Endothelial cell of umbilical vein (primary cell): ENCODE measurements at regions not wholly inside any gene's neighbourhood (a gene's known extent, or its start where the extent isn't known, plus 50 kb on each side); places are given as distances from the start of the nearest gene placed in this dataset.
"Not testable (repeated sequence)": the region's sequence is repeated elsewhere in the genome, so short reads cannot be mapped to it uniquely, and the experiment has no call there.

Source experiments
- BruUV-seq: library from RNA; stranded (reverse); fragments of 400-500 nt; replicated peaks from 2 replicates; lab custom pipeline; 2021; lab: Mats Ljungman, UMichigan
- CTCF ChIA-PET: fragments of 300-600, 350-600 bp; sonication (Branson Sonifier 250); formaldehyde crosslinking; loops from one replicate; lab custom pipeline; 2021; ENCODE audit warnings: antibody characterized with exemption, inconsistent platforms; lab: Charles Lee
- POLR2A ChIA-PET: fragments of 300-600, 350-600 bp; sonication (Branson Sonifier 250); formaldehyde crosslinking; loops from one replicate; lab custom pipeline; 2021; ENCODE audit warnings: antibody characterized with exemption, inconsistent platforms; lab: Charles Lee
- DNase-seq: peaks from one replicate; pipeline ENCODE4 v3.0.0-alpha.2; 2011; ENCODE audit warnings: low read depth, low spot score
- FAIRE-seq: peaks from 2 replicates; lab custom pipeline; 2011; peaks lifted over from hg19 to GRCh38; lab: Jason Lieb, UNC
- H2AFZ ChIP-seq: 2 replicates; pipeline ENCODE4 v1.6.0; 2012; ENCODE audit warnings: low read depth, low read length, control low read depth, inconsistent platforms
- H3K27ac ChIP-seq: 2 replicates; pipeline ENCODE4 v1.5.1; 2011; ENCODE audit warnings: low read depth, mild to moderate bottlenecking, control low read depth, low read length, moderate library complexity; ENCODE audit not compliant: insufficient read depth
- H3K27me3 ChIP-seq, 2 experiments: 2 replicates each; pipeline versions ENCODE4 v1.6.0 to v1.6.1; 2011; ENCODE audit warnings: low read length in 2 of 2, mixed read lengths in 1 of 2; ENCODE audit not compliant: control insufficient read depth in 2 of 2, insufficient read depth in 2 of 2
- H3K36me3 ChIP-seq, 2 experiments: 2 replicates in 1 of 2; 3 replicates in 1 of 2; pipeline ENCODE4 v1.5.1; 2011; ENCODE audit warnings: low read length in 2 of 2, mild to moderate bottlenecking in 1 of 2, moderate library complexity in 1 of 2; ENCODE audit not compliant: control insufficient read depth in 2 of 2, insufficient read depth in 2 of 2; ENCODE audit errors: extremely low read depth in 1 of 2
- H3K4me1 ChIP-seq: 3 replicates; pipeline ENCODE4 v1.5.1; 2011; ENCODE audit warnings: mild to moderate bottlenecking, low read length; ENCODE audit not compliant: control insufficient read depth, insufficient read depth; ENCODE audit errors: extremely low read depth
- H3K4me2 ChIP-seq: 2 replicates; pipeline ENCODE4 v1.6.1; 2011; ENCODE audit warnings: low read length, control low read depth, mixed read lengths; ENCODE audit not compliant: insufficient read depth
- H3K4me3 ChIP-seq, 3 experiments: fragments of 200-600 bp in 1 of 3; sonication (generic), shearing (Covaris generic) in 1 of 3; replicated peaks in 1 of 3; 2 replicates each; pipeline ENCODE4 v1.5.1; 2011 to 2016; ENCODE audit warnings: control low read depth in 3 of 3, low read length in 3 of 3, mild to moderate bottlenecking in 2 of 3, inconsistent platforms in 1 of 3, low read depth in 1 of 3, moderate library complexity in 1 of 3; ENCODE audit not compliant: insufficient read depth in 1 of 3
- H3K79me2 ChIP-seq: 2 replicates; pipeline ENCODE4 v1.6.0; 2012; ENCODE audit warnings: low read length, inconsistent platforms; ENCODE audit not compliant: control insufficient read depth, insufficient read depth
- H3K9ac ChIP-seq: replicated peaks from 2 replicates; pipeline ENCODE3; 2011; ENCODE audit warnings: low read length, control low read depth; ENCODE audit not compliant: insufficient read depth; ENCODE audit errors: extremely low read depth
- H3K9me1 ChIP-seq: replicated peaks from 3 replicates; pipeline ENCODE4 v1.6.0; 2011; ENCODE audit warnings: mild to moderate bottlenecking, low read length; ENCODE audit not compliant: control insufficient read depth, insufficient read depth; ENCODE audit errors: extremely low read depth
- H3K9me3 ChIP-seq: replicated peaks from 2 replicates; pipeline ENCODE4 v1.5.1; 2012; ENCODE audit warnings: low read length, inconsistent platforms; ENCODE audit not compliant: control insufficient read depth, insufficient read depth
- H4K20me1 ChIP-seq: replicated peaks from 2 replicates; pipeline ENCODE3; 2011; ENCODE audit warnings: mild to moderate bottlenecking, low read length; ENCODE audit not compliant: control insufficient read depth, insufficient read depth; ENCODE audit errors: extremely low read depth
- EZH2 ChIP-seq: IDR thresholded peaks from 2 replicates; pipeline ENCODE4 v1.6.1; 2012; ENCODE audit warnings: borderline replicate concordance, low read depth, mild to moderate bottlenecking, moderate library complexity, low read length, inconsistent platforms; ENCODE audit not compliant: severe bottlenecking
- FOS ChIP-seq: IDR thresholded peaks from 2 replicates; pipeline ENCODE4 v1.6.1; 2011; ENCODE audit warnings: mild to moderate bottlenecking, low read length, moderate library complexity, borderline replicate concordance; ENCODE audit not compliant: insufficient read depth
- GATA2 ChIP-seq: IDR thresholded peaks from 2 replicates; pipeline ENCODE4 v1.7.0; 2011; ENCODE audit warnings: low read depth, mild to moderate bottlenecking, moderate library complexity, mixed read lengths, low read length; ENCODE audit not compliant: insufficient read length, insufficient read depth
- JUN ChIP-seq: IDR thresholded peaks from 2 replicates; pipeline ENCODE4 v1.6.1; 2011; ENCODE audit warnings: borderline replicate concordance, low read depth; ENCODE audit not compliant: insufficient read length, insufficient read depth
- MYC ChIP-seq: IDR thresholded peaks from one replicate; pipeline ENCODE4 v1.6.1; 2011; ENCODE audit warnings: mild to moderate bottlenecking, low read depth, low read length
- POLR2A ChIP-seq: IDR thresholded peaks from 2 replicates; pipeline ENCODE4 v1.6.1; 2012; ENCODE audit warnings: low read depth, mild to moderate bottlenecking, control low read depth, low read length
- POLR2AphosphoS5 ChIP-seq: IDR thresholded peaks from 2 replicates; pipeline ENCODE4 v1.6.1; 2012; ENCODE audit warnings: low read depth, mild to moderate bottlenecking, control low read depth, low read length, moderate library complexity; ENCODE audit not compliant: insufficient read depth
- dilution Hi-C: fragments of 300-500 bp; cut with MboI; formaldehyde crosslinking; loops from one replicate; pipeline ENCODE4 v1.15.0; 2019; ENCODE audit warnings: low sequenced_read_pairs; ENCODE audit not compliant: extremely low pct_ligation_motif_present
- intact Hi-C: fragments of 100-400 bp; cut with micrococcal nuclease; formaldehyde crosslinking; loops from one replicate; pipeline ENCODE4 v1.10.0; 2022
- TF ChIP-seq, protein P1 (sequence below), 2 donors: IDR thresholded peaks; 1 replicate in 1 of 2; 2 replicates in 1 of 2; pipeline ENCODE4 v1.5.1; 2011; ENCODE audit warnings: low read length in 2 of 2, mild to moderate bottlenecking in 2 of 2, moderate library complexity in 2 of 2, control low read depth in 1 of 2, inconsistent platforms in 1 of 2, low read depth in 1 of 2; ENCODE audit not compliant: insufficient read depth in 1 of 2; ENCODE audit errors: extremely low read depth in 1 of 2
- TF ChIP-seq, protein P2 (sequence below): IDR thresholded peaks from 2 replicates; pipeline ENCODE4 v1.6.1; 2011; ENCODE audit not compliant: insufficient read depth, insufficient read length

DNA sequence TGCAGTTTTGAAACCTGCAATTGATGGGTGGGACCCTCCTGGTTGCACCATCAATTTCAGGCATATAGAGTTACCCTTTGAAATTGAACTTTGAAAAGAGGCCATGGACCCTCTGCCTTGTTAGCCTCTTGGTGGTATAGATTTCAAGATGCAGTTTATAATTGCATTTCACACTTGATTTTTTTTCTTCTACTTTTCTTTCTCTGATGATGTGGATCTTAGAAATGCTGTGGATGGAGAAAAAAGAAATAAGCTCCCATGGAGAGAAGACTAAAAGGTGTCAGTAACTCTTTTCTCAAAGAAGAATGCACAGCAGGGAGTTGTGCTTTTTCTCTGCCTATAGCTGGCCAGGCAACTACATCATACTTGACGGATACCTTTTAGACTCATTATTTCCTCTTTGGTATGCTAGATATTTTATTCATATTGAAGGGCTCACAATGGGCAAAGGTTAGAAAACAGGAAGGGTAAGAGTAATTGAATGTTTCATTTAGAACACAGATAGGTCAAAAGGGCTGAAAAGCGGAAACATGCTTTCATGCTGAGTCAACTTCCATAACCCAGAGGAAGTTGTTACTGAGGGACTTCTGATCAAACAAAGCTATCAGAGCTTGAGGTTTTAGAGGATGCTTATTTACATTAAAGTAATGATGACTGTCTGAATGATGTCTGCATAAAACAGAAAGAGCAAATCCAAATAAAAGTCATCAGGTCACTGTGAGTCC lies 773.2 kb upstream of the LRRN3 start:
- Histone ChIP-seq H3K27me3 (no peaks in the 10 kb centered on the region), H3K4me1 (peaks cover 20% of the 10 kb centered on the region), H3K27ac (peak overlapping the region; percentile 27), H2AFZ (no peak overlapping the region), H3K4me3 (no peak overlapping the region), H4K20me1 (no peaks in the 10 kb centered on the region), H3K79me2 (no peaks in the 10 kb centered on the region), H3K9ac (no peak overlapping the region), H3K9me1 (no peaks in the 10 kb centered on the region), H3K4me2 (peak overlapping the region; percentile 13), H3K36me3 (no peaks in the 10 kb centered on the region), H3K9me3 (peaks cover 2% of the 10 kb centered on the region)
- CTCF ChIA-PET, result interaction anchor here (0.7 to 1.5 kb wide), 5 partner anchors 11 to 782 kb away, joined by 3 to 5 read pairs (median 3); no protein-coding TSS in a partner anchor
- BruUV-seq, result no TSS peak
- POLR2A ChIA-PET, result no interaction called here
- TF ChIP-seq POLR2A, result no peak
- peak; percentile 97 for TF ChIP-seq FOS
- TF ChIP-seq JUN, result peak; percentile 99
- peak; percentile 94 for TF ChIP-seq GATA2
- TF ChIP-seq POLR2AphosphoS5, result peak; percentile 95
- TF ChIP-seq MYC, result no peak
- TF ChIP-seq EZH2, result no peak
- TF ChIP-seq, protein P1, sequence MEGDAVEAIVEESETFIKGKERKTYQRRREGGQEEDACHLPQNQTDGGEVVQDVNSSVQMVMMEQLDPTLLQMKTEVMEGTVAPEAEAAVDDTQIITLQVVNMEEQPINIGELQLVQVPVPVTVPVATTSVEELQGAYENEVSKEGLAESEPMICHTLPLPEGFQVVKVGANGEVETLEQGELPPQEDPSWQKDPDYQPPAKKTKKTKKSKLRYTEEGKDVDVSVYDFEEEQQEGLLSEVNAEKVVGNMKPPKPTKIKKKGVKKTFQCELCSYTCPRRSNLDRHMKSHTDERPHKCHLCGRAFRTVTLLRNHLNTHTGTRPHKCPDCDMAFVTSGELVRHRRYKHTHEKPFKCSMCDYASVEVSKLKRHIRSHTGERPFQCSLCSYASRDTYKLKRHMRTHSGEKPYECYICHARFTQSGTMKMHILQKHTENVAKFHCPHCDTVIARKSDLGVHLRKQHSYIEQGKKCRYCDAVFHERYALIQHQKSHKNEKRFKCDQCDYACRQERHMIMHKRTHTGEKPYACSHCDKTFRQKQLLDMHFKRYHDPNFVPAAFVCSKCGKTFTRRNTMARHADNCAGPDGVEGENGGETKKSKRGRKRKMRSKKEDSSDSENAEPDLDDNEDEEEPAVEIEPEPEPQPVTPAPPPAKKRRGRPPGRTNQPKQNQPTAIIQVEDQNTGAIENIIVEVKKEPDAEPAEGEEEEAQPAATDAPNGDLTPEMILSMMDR (IDR thresholded peaks at IDR 0.05; ENCODE audit: extremely low read depth in 1 of 2, insufficient read depth in 1 of 2, low read depth in 1 of 2, low read length in 2 of 2), result no peak
- TF ChIP-seq, protein P2, sequence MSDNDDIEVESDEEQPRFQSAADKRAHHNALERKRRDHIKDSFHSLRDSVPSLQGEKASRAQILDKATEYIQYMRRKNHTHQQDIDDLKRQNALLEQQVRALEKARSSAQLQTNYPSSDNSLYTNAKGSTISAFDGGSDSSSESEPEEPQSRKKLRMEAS, result no peak
- dilution Hi-C loops (no loop called here), intact Hi-C loops (loop anchor here (1.0 kb wide), 2 partner anchors 9 to 821 kb away; no protein-coding TSS in a partner anchor)
- DNase-seq, result peak; percentile 96
- FAIRE-seq, result peak; percentile 94

DNA sequence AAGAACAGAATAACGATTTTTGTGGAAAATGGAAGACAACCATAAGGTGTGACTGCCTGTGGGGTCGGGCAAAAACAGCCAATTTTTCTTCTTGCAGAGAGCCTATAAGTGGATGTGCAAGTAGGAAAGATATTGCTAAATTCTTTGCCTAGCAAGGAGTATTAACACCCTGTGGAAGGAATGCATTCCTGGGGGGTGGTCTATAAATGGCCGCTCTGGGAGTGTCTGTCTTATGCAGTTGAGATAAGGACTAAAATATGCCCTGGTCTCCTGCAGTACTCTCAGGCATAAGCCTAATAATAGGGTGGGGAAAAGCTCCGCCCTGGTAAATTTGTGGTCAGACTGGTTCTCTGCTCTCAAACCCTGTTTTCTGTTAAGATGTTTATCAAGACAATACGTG lies 770.6 kb upstream of the LRRN3 start:
- intact Hi-C loops, H2AFZ ChIP-seq, H3K9me1 ChIP-seq, dilution Hi-C loops, H3K79me2 ChIP-seq, H3K4me2 ChIP-seq, H3K27ac ChIP-seq, DNase-seq, H3K27me3 ChIP-seq, FAIRE-seq, H3K36me3 ChIP-seq, H3K9ac ChIP-seq, BruUV-seq, POLR2A ChIA-PET, CTCF ChIA-PET, H4K20me1 ChIP-seq, H3K4me3 ChIP-seq, H3K9me3 ChIP-seq: not testable (repeated sequence)
- peaks cover 20% of the 10 kb centered on the region for H3K4me1 ChIP-seq
